Parathyroid adenoma (tissue), 2 donors: ENCODE measurements at regions not wholly inside any gene's neighbourhood (a gene's known extent, or its start where the extent isn't known, plus 50 kb on each side); places are given as distances from the start of the nearest gene placed in this dataset.

Experiments used
- H2AFZ ChIP-seq: fragments of 300-600 bp; sonication (generic); one replicate; pipeline ENCODE4 v1.7.0; 2017; ENCODE audit warnings: antibody characterized with exemption, mild to moderate bottlenecking
- H3K27ac ChIP-seq: fragments of 300-600 bp; sonication (generic); one replicate; pipeline ENCODE4 v1.7.0; 2017
- H3K27me3 ChIP-seq: fragments of 300-600 bp; sonication (generic); one replicate; pipeline ENCODE4 v1.7.0; 2017; ENCODE audit warnings: low read length; ENCODE audit not compliant: control insufficient read depth, insufficient read depth
- H3K36me3 ChIP-seq: fragments of 300-600 bp; sonication (generic); one replicate; pipeline ENCODE4 v1.7.0; 2017; ENCODE audit warnings: low read length; ENCODE audit not compliant: control insufficient read depth, insufficient read depth
- H3K4me1 ChIP-seq: fragments of 300-600 bp; sonication (generic); one replicate; pipeline ENCODE4 v1.7.0; 2017; ENCODE audit warnings: control low read depth
- H3K4me2 ChIP-seq: fragments of 300-600 bp; sonication (generic); one replicate; pipeline ENCODE4 v1.7.0; 2017; ENCODE audit warnings: low read length
- H3K4me3 ChIP-seq: fragments of 300-600 bp; sonication (generic); one replicate; pipeline ENCODE4 v1.7.0; 2017; ENCODE audit warnings: low read depth, low read length
- H3K79me2 ChIP-seq: fragments of 300-600 bp; sonication (generic); one replicate; pipeline ENCODE4 v1.7.0; 2017; ENCODE audit warnings: control low read depth
- H3K9ac ChIP-seq: fragments of 300-600 bp; sonication (generic); one replicate; pipeline ENCODE4 v1.7.0; 2017; ENCODE audit warnings: mild to moderate bottlenecking
- H3K9me3 ChIP-seq: fragments of 300-600 bp; sonication (generic); one replicate; pipeline ENCODE4 v1.7.0; 2017; ENCODE audit warnings: low read length; ENCODE audit not compliant: control insufficient read depth
- TF ChIP-seq, protein P1 (sequence below): fragments of 300-600 bp; sonication (generic); IDR thresholded peaks from one replicate; pipeline ENCODE4 v1.7.0; 2017; ENCODE audit warnings: antibody characterized with exemption, mild to moderate bottlenecking
- donor health status: primary hyperparathyroidism.

DNA sequence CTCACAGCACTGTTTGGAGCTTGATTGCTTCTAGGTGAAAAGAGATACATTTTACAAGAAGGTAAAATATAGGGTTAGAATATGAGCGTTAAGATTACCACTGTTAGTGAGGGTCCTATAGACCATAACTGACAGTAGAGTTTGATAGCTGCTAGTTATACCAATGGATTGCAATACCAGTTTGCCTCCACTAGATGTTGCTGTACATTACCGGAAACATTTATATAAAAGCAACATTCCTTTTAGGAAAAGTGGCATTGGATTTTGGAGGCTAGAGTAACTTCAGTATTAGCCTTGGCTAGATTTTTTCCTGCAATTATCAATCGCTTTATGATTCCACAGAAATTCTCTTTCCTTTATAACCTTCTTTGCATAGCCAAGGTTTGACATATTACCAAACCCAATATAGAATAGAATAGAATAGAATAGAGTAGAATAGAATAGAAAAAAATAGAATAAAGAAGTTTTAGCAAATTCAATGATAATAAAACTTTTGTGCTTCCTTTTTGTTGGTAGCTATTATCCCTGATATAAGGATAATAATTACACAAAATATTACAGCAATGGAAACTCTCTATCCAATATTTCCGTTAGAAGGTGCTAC lies 1093.6 kb upstream of the ALCAM start:
- Histone ChIP-seq H3K4me2 (no peak overlapping the region), H3K4me1 (no peaks in the 10 kb centered on the region), H3K27me3 (no peaks in the 10 kb centered on the region), H3K27ac (no peak overlapping the region), H2AFZ (no peak overlapping the region), H3K9ac (no peak overlapping the region), H3K79me2 (no peaks in the 10 kb centered on the region), H3K36me3 (no peaks in the 10 kb centered on the region), H3K9me3 (no peaks in the 10 kb centered on the region), H3K4me3 (no peak overlapping the region)
- TF ChIP-seq, protein P1, sequence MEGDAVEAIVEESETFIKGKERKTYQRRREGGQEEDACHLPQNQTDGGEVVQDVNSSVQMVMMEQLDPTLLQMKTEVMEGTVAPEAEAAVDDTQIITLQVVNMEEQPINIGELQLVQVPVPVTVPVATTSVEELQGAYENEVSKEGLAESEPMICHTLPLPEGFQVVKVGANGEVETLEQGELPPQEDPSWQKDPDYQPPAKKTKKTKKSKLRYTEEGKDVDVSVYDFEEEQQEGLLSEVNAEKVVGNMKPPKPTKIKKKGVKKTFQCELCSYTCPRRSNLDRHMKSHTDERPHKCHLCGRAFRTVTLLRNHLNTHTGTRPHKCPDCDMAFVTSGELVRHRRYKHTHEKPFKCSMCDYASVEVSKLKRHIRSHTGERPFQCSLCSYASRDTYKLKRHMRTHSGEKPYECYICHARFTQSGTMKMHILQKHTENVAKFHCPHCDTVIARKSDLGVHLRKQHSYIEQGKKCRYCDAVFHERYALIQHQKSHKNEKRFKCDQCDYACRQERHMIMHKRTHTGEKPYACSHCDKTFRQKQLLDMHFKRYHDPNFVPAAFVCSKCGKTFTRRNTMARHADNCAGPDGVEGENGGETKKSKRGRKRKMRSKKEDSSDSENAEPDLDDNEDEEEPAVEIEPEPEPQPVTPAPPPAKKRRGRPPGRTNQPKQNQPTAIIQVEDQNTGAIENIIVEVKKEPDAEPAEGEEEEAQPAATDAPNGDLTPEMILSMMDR = peak; percentile 75

DNA sequence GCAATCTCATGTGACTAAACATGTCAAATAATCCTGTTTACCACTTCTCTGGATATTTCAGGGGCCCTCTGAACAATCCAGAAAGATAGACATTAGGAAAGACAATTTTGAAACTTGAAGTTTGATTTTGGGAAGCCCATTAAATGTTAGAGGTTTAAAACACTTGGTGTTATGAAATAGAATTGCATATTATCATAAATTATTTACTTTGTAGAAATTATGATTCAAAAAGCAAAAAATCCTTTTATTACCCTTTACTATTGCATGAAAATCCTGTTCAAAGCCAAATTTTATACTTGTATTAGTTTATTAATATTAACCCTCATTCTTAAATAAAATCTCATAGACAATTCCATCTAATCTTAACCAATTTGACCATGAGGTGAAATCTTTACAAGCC lies 1091.5 kb upstream of the ALCAM start:
- TF ChIP-seq, protein P1 = no peak
- no peaks in the 10 kb centered on the region for H3K9me3 ChIP-seq

DNA sequence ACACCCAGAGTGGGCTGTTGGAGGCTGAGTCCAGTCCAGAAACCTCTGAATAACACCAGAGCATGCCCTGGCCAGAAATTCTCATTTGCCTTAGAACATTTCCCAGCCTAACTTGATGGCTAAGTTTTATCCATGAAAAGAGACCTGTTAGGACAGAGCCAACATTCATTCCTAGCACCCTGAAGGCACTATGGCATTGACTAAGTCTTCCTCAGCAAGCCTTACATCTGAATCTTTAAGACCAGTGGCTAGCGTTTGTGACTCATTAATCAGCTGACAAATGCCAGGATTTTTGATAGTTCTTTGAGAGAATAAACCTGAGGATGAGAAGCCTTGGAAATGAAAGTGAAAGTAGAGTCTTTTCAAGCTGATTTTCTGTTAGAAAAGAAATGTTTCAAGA lies 1087.1 kb upstream of the ALCAM start:
- Histone ChIP-seq H3K4me1 (no peaks in the 10 kb centered on the region), H3K9ac (no peak overlapping the region), H3K4me2 (peak overlapping the region; percentile 23), H3K9me3 (no peaks in the 10 kb centered on the region), H3K79me2 (no peaks in the 10 kb centered on the region), H3K36me3 (no peaks in the 10 kb centered on the region), H3K27ac (no peak overlapping the region), H3K27me3 (no peaks in the 10 kb centered on the region), H2AFZ (no peak overlapping the region), H3K4me3 (no peak overlapping the region)
- TF ChIP-seq, protein P1 = no peak

More for the DNA sequence above, 1091.5 kb upstream of the ALCAM start:
- Histone ChIP-seq H2AFZ (no peak overlapping the region), H3K4me1 (no peaks in the 10 kb centered on the region), H3K27me3 (no peaks in the 10 kb centered on the region), H3K4me2 (no peak overlapping the region), H3K79me2 (no peaks in the 10 kb centered on the region), H3K9ac (no peak overlapping the region), H3K27ac (no peak overlapping the region), H3K4me3 (no peak overlapping the region), H3K36me3 (no peaks in the 10 kb centered on the region)

DNA sequence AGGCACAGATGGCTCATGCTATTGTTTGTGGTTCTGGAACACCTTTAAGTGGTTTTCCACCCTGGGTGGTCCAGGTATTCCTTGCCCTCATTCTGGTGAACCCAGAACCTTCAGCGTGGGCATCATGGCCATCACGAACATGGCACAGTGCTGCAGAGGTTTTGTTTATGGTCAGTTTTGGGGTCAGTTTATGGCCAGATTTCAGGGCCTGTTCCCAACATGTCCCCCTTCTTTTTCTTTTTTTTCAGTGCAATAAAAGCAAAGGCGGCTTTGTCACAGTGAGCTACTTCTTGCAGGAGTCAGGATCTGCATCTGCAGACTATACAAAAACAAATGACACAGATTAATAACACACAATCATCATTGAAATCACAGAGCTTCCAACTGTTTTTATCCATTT lies 1085.0 kb upstream of the ALCAM start:
- no peak overlapping the region for H3K27ac ChIP-seq
- no peaks in the 10 kb centered on the region for H3K9me3 ChIP-seq
- no peaks in the 10 kb centered on the region for H3K79me2 ChIP-seq
- no peak overlapping the region for H2AFZ ChIP-seq
- H3K4me3 ChIP-seq = no peak overlapping the region
- no peak overlapping the region for H3K9ac ChIP-seq
- H3K36me3 ChIP-seq = no peaks in the 10 kb centered on the region
- TF ChIP-seq, protein P1 = no peak
- H3K4me2 ChIP-seq = no peak overlapping the region
- H3K4me1 ChIP-seq = no peaks in the 10 kb centered on the region
- no peaks in the 10 kb centered on the region for H3K27me3 ChIP-seq

DNA sequence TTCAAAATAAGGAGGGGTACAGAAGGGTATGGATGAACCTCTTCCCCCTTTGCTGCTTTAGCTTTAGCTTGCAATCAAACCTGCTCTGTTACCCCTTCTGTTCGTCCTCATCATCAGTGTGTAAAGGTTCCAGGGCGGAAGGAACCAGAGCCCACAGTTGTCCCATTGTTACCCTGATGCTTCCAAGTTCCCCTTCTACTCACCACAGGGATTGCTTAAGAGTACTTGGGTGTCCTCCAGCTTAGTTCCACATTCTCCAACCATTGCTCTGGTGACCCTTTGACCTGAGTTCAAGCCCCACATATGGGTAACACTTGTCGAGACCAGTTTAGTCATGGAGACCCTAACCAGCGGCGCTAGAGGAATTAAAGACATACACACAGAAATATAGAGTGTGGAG lies 1080.1 kb upstream of the ALCAM start:
- Histone ChIP-seq H3K9ac (no peak overlapping the region), H3K4me1 (peaks cover 4% of the 10 kb centered on the region), H3K27me3 (no peaks in the 10 kb centered on the region), H3K27ac (no peak overlapping the region), H3K4me3 (no peak overlapping the region), H2AFZ (no peak overlapping the region), H3K4me2 (no peak overlapping the region), H3K36me3 (no peaks in the 10 kb centered on the region), H3K9me3 (no peaks in the 10 kb centered on the region), H3K79me2 (no peaks in the 10 kb centered on the region)
- TF ChIP-seq, protein P1 = no peak
